Right ventricle myocardium superior (tissue), 1 donor: ENCODE measurements at regions not wholly inside any gene's neighbourhood (a gene's known extent, or its start where the extent isn't known, plus 50 kb on each side); places are given as distances from the start of the nearest gene placed in this dataset.
"Not testable (repeated sequence)": the region's sequence is repeated elsewhere in the genome, so short reads cannot be mapped to it uniquely, and the experiment has no call there.

Experiments
- ATAC-seq: fragments of 200-7000 bp; cut with Tn5 transposase; one replicate; pipeline ENCODE4 v1.9.1; 2020; ENCODE audit warnings: mild to moderate bottlenecking; ENCODE audit not compliant: poor library complexity
- DNase-seq: peaks from one replicate; pipeline ENCODE4 v3.0.0-alpha.2; 2020
- intact Hi-C: fragments of 100-400 bp; cut with DNase I; formaldehyde crosslinking; loops from one replicate; pipeline ENCODE4 v1.11.2; 2022
- donor health status: DM: no; HTN: yes; CAD: no; lungs with severe emphysema.

GRCh38 chr10:22158426-22158825 lies 59.4 kb downstream of the EBLN1 start:
- intact Hi-C loops, result no loop called here
- DNase-seq (no peak), ATAC-seq (no peak)

GRCh38 chr10:22156750-22157149 lies 61.1 kb downstream of the EBLN1 start:
- intact Hi-C loops, result no loop called here
- DNase-seq (no peak), ATAC-seq (no peak)

GRCh38 chr10:22152403-22152802 lies 65.4 kb downstream of the EBLN1 start:
- DNase-seq (no peak), ATAC-seq (no peak)
- intact Hi-C loops, result no loop called here

- intact Hi-C loops, result no loop called here
- DNase-seq (no peak), ATAC-seq (no peak)
Measured at GRCh38 chr10:22150842-22151241, 67.0 kb downstream of the EBLN1 start.

- no peak for ATAC-seq
- no peak for DNase-seq
- intact Hi-C loops, result no loop called here
Measured at GRCh38 chr10:22148961-22149360, 68.9 kb downstream of the EBLN1 start.

GRCh38 chr10:22145873-22146272 lies 71.9 kb downstream of the EBLN1 start:
- DNase-seq, intact Hi-C loops, ATAC-seq: not testable (repeated sequence)

- intact Hi-C loops, result no loop called here
- no peak for ATAC-seq
- no peak for DNase-seq
Measured at GRCh38 chr10:22137542-22137941, 80.3 kb downstream of the EBLN1 start.

GRCh38 chr10:22135591-22135990 lies 82.2 kb downstream of the EBLN1 start:
- ATAC-seq, result no peak
- intact Hi-C loops, result no loop called here

GRCh38 chr10:22133749-22134624 lies 83.8 kb downstream of the EBLN1 start:
- ATAC-seq, result no peak

More at GRCh38 chr10:22135591-22135990, 82.2 kb downstream of the EBLN1 start:
- DNase-seq, result no peak

GRCh38 chr10:22130824-22131223 lies 87.0 kb downstream of the EBLN1 start:
- DNase-seq, ATAC-seq, intact Hi-C loops: not testable (repeated sequence)

More at GRCh38 chr10:22133749-22134624, 83.8 kb downstream of the EBLN1 start:
- no peak for DNase-seq
- intact Hi-C loops, result no loop called here

GRCh38 chr10:22129612-22130011 lies 88.2 kb downstream of the EBLN1 start:
- intact Hi-C loops, ATAC-seq, DNase-seq: not testable (repeated sequence)

GRCh38 chr10:22121181-22121580 lies 96.6 kb downstream of the EBLN1 start:
- DNase-seq, ATAC-seq, intact Hi-C loops: not testable (repeated sequence)

GRCh38 chr10:22120072-22120471 lies 97.7 kb downstream of the EBLN1 start:
- DNase-seq, intact Hi-C loops, ATAC-seq: not testable (repeated sequence)

GRCh38 chr10:22119575-22119974 lies 98.2 kb downstream of the EBLN1 start:
- DNase-seq, intact Hi-C loops, ATAC-seq: not testable (repeated sequence)

- intact Hi-C loops, result no loop called here
- no peak for DNase-seq
Measured at GRCh38 chr10:22111705-22112104, 106.1 kb downstream of the EBLN1 start.

GRCh38 chr10:22111260-22111659 lies 106.6 kb downstream of the EBLN1 start:
- ATAC-seq (no peak), DNase-seq (no peak)
- intact Hi-C loops, result no loop called here

More at GRCh38 chr10:22111705-22112104, 106.1 kb downstream of the EBLN1 start:
- no peak for ATAC-seq

- DNase-seq (no peak), ATAC-seq (no peak)
- intact Hi-C loops, result no loop called here
Measured at GRCh38 chr10:22110761-22111160, 107.1 kb downstream of the EBLN1 start.

- DNase-seq, result no peak
- intact Hi-C loops, result no loop called here
- ATAC-seq, result no peak
Measured at GRCh38 chr10:22105270-22105669, 101.7 kb upstream of the DNAJC1 start.

GRCh38 chr10:22103701-22104470 lies 100.4 kb upstream of the DNAJC1 start:
- ATAC-seq (no peak), DNase-seq (no peak)
- intact Hi-C loops, result no loop called here

- intact Hi-C loops, result no loop called here
- no peak for DNase-seq
- no peak for ATAC-seq
Measured at GRCh38 chr10:22097696-22098095, 94.2 kb upstream of the DNAJC1 start.
